ENCODE measurements at regions not wholly inside any gene's neighbourhood (a gene's known extent, or its start where the extent isn't known, plus 50 kb on each side); places are given as distances from the start of the nearest gene placed in this dataset.

- CTCF ChIA-PET, result no interaction called here
- no peaks in the 10 kb centered on the region for H3K9me3 ChIP-seq (ENCODE audit: control insufficient read depth, insufficient read depth, low read depth, low read length)
- H3K4me1 ChIP-seq (ENCODE audit: control insufficient read depth, insufficient read depth, low read length), result no peaks in the 10 kb centered on the region
- H3K27ac ChIP-seq (ENCODE audit: extremely low read depth, low read depth, low read length), result no peak overlapping the region
- no peak overlapping the region for H3K4me3 ChIP-seq (ENCODE audit: low read depth, low read length)
- POLR2A ChIA-PET, result no interaction called here
- H3K36me3 ChIP-seq (ENCODE audit: control insufficient read depth in 2 of 2, insufficient read depth in 1 of 2, low read length in 2 of 2), result no peaks in the 10 kb centered on the region
- TF ChIP-seq ZNF473 (tag by site-specific recombination; IDR thresholded peaks at IDR 0.05), result no peak
- no peak for TF ChIP-seq ZNF571 (tag by site-specific recombination; IDR thresholded peaks at IDR 0.05)
- TF ChIP-seq ZNF23 (tag by site-specific recombination; IDR thresholded peaks at IDR 0.05; ENCODE audit: borderline replicate concordance), result no peak
- TF ChIP-seq ZFHX2 (tag by site-specific recombination; conservative IDR thresholded peaks at IDR 0.05), result no peak
- no peak for TF ChIP-seq ZNF518A (tag by site-specific recombination; conservative IDR thresholded peaks at IDR 0.05; ENCODE audit: low read depth)
- no peak for TF ChIP-seq ZNF548 (tag by site-specific recombination; IDR thresholded peaks at IDR 0.05)
- TF ChIP-seq ZNF354C (tag by site-specific recombination; IDR thresholded peaks at IDR 0.05; ENCODE audit: borderline replicate concordance, low read depth), result no peak
- no peak for TF ChIP-seq ZNF341 (tag by site-specific recombination; IDR thresholded peaks at IDR 0.05; ENCODE audit: low read depth)
- TF ChIP-seq ZBTB10 (tag by site-specific recombination; IDR thresholded peaks at IDR 0.05), result no peak
- no peak for TF ChIP-seq ZBTB17 (tag by site-specific recombination; IDR thresholded peaks at IDR 0.05)
- no peak for TF ChIP-seq ZNF768 (tag by site-specific recombination; IDR thresholded peaks at IDR 0.05)
- TF ChIP-seq OVOL3 (tag by site-specific recombination; IDR thresholded peaks at IDR 0.05), result no peak
- TF ChIP-seq ZNF26 (tag by site-specific recombination; IDR thresholded peaks at IDR 0.05), result no peak
- TF ChIP-seq SETDB1 (IDR thresholded peaks at IDR 0.05; ENCODE audit: insufficient read length, low read length), result no peak
- TF ChIP-seq ZNF423 (tag by site-specific recombination; IDR thresholded peaks at IDR 0.05), result no peak
- no peak for TF ChIP-seq ZNF776 (tag by site-specific recombination; IDR thresholded peaks at IDR 0.05; ENCODE audit: borderline replicate concordance)
- no peak for TF ChIP-seq ZNF18 (tag by site-specific recombination; IDR thresholded peaks at IDR 0.05)
- no peak for TF ChIP-seq ZBTB21 (tag by site-specific recombination; IDR thresholded peaks at IDR 0.05)
- no peak for TF ChIP-seq ZNF561 (tag by site-specific recombination; IDR thresholded peaks at IDR 0.05; ENCODE audit: borderline replicate concordance)
These were observed 102.2 kb upstream of the RND3 start for GRCh38 chr2:150589681-150590080.

Data from HEK293 (cell line).